DMS 273 (cell line): ENCODE measurements at regions not wholly inside any gene's neighbourhood (a gene's known extent, or its start where the extent isn't known, plus 50 kb on each side); places are given as distances from the start of the nearest gene placed in this dataset.

Experiments
- DNase-seq: peaks from one replicate; lab custom pipeline; 2025; ENCODE audit not compliant: unreplicated experiment; lab: John Stamatoyannopoulos, UW

DNA sequence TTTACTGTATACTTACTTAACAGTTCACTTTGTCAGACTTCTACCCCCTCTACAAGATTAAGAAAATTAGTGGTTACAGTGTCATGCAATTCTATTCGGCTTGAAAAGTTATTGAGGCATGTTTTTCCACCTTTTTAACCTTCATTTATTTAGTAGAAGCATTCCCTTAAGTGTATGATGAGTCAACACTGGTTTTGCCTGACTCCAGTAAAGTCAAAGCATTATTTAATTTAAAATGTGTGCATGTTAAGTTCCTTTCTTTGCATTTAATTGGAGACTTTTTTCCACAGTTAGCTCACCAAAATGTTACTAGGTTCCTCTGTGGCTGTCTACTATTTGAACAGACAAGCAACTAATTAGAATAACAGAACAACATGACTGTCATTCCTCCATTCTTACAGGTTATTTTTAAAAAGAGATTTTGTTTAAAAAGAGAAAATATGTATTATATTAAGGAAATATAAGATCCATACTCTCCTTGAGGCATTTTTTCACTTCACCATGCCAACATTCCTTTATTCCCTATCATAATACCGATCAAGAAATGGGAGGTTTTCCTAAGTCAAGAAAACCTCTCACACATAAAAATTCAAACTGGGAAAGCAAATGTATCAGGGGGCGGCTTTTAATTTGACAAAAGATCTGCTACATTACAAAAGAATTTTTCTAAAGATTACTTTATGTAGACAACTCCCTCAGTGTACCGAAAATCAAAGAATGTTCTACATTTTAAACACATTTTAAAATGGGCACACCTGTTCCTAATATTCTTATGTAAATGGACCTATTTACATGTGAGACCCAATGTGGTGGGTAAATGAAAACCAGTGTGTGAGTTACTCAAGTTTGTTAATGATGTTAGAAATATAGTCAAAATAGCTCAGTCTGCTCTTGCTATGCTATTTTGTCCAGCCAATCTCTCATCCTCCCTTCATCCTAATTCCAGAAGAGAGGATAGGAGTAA, 361.2 kb downstream of the UTRN start:
- no peak for DNase-seq

DNA sequence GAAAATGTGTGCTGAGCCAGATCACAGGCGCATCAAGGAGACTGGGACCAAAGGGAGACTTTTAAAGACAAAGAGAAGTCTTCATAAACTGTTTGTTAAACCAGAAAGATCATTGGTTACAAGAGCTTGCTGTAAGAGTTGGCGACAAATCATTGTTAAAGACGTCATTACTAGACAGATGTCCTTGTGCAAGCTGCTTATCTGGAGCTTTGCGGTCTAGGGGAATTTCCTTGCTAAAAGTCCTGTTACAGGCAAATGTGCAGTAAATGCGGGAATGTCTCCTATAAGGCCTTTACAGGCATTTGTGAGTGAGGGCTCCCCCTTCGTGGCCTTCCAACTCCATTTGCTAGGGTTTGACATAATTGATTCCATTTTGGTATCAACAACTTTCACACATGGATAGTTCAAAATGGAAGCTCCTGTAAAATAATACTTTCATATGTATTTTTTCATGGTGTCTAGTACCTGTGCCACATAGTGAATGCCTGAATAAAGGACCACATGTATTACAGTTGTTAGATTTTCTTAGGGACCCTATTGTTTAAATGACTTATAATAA, 362.4 kb downstream of the UTRN start:
- no peak for DNase-seq

DNA sequence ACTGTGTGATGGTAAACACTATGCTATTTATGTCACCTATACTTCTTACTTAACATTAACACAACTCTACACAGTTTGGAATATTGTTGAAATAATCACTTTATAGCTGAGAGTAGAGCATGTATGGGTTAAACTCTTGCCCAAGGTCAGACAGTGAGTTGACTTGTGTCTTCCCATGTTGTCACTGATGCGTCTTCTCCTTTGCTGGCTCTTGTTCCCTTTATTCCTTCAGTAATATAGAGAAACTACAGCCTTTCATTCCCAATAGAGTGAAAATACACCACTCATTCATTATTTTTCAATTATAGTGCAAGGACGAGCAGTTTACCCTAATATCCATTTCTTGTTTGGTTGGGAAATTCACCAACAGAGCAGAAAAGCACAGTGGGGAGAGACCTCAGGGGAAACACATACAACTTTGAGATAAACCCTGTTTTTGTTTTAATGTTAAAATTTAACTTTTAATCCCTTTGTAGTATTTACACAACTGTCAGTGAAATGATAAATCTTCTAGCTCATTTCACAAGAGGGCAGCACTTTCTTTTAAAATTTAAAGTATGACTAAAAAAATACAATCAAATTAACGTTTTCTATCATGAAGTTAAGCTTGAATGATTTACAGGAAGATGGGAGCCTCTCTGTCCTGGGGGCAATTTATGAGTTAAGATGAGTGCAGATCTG, 363.0 kb downstream of the UTRN start:
- no peak for DNase-seq

DNA sequence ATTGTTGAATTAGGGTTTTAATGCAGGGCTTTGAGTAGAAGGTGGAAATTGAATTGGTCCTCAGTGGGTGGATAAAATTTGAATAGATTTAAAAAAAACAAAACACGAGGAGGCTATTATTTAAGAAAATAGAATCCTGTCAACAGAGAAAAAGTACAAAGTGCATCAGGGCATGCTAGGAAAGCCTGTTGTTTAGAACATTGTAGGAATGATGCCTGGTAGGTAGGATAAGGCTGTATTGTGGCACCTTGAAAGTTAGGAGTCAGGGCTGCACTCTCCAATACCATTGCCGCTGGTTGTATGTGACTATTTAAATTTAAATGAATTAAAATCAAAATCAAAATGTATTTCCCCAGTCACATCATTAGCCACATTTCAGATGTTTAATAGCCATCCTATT, 363.9 kb downstream of the UTRN start:
- DNase-seq: no peak

DNA sequence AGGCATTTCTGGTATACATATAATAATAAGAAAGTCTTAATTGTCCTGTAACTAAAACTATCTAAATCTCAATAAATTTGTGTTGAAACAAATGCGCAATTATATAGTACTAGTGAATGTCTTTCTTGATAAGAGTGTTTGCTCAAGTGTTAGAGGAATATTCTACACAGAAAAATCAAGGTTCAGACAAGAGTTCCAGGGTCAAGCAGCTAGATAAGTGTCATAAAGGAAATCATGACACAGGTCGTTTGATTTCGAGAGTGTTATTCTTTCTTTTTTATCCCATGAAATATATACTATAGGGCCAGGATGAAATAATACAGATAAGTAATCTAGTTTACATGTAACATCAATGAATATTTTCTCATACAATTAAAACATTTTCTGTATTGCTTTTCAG, 366.1 kb downstream of the UTRN start:
- DNase-seq: no peak

DNA sequence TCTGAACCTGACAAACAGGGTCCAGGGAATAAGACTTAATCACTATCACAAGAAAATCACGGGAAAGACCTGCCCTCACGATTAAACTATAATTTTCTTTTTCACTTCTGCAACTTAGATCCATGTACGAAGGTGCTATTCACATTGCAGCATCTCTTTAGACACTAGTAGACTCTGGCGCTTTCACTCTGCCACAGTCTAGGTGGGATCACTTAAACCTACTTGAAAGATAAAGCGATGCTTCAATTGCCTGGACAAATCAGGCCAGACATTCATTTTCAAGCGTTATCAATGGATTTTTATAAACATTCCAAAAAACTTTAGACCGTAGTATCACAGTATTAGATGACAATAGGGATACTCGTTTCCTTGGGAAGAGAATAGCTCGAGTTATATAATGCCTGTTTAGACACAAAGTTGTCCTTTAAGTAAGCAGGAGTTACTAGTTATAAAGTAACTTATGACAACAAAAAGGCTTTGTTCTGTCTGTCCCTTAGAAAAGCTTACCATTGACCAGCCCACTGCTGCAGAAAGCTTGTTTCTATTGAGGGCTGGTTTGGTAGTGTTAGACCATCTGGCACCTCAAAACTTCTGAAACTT, 367.3 kb downstream of the UTRN start:
- no peak for DNase-seq

DNA sequence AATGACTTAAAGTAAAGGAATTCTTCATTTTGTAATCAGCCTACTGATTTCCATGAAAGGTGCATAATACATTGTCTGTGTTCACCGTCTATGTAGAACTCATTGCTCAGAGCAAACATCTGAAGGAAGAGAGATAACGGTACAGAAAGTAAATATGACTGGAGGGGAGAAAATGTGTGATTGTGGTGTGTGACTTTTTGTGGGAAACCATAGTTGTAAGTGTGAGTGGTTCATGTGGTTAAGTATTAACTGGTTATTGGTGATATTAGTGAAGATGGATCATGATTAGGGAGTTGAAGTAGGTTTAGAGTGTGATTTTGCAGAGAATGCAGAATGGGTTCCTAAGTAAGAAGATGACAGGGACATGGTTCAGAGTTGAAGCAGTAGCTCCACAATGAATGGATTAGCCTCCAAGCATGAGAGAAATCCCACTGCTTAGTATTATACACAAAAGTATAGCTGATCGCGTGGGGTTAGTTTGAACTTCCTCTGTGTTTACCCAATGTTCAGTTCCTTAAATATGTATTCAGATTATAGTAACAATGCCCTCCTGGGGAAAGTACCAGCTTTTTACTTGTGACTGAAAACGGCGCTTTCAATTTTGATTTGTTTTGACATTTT, 368.9 kb downstream of the UTRN start:
- no peak for DNase-seq

DNA sequence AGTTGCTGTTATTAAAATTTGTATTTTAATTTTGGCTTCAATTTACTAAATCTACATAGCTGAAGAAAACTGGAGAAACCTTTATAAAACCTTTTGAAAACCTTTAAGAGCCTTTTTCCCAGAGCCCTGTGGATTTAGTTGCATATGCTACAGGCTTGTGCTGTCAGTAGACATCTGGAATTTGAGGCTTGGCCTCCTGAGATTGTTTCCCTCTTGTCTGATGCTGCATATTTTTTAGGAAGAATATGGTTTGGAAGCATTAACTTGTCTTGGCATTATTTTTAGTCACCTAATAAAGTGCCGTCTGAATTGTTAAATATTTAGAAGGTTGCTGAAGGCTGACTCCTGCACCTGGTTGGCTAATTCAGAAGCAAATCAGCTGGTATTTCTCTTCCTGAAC, 369.4 kb downstream of the UTRN start:
- DNase-seq: no peak

DNA sequence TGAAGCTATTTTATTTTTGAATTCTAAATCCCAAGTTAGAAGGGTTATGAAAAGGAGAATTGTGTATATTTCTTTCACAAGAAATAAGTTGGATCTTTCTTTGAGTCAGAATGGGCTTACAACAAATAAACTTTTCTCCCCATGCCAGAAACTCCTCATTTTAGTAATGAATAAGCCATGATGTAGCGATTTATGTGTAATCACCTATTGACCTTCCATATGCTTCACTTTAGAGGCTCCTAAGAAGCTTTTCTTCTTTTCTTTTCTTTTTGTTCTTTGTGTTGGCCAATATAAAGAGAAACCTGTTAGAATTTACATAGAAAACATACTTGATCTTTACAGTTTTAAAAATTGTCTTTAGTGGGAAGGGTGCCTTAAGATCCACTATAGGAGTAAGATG, 370.2 kb downstream of the UTRN start:
- DNase-seq: no peak

DNA sequence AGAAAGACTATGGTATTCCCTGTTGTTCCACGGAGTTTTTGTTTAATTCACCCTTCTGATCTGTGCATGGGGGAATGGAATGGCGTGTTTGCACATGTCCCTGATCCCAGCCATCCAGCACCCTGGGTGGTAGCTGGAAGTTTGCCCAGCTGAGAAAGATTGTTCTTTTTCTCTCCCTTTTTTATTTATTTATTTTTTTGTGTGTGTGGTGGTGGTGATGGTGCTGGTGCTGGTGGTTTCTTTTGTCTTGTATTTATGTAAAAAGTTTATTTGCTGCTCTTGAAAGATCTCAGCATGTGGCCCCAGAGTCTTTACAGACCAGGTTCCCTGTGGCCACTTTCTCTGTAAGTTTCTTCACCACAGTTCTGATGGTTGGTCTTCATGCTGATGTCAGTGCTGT, 372.6 kb downstream of the UTRN start:
- DNase-seq: no peak

DNA sequence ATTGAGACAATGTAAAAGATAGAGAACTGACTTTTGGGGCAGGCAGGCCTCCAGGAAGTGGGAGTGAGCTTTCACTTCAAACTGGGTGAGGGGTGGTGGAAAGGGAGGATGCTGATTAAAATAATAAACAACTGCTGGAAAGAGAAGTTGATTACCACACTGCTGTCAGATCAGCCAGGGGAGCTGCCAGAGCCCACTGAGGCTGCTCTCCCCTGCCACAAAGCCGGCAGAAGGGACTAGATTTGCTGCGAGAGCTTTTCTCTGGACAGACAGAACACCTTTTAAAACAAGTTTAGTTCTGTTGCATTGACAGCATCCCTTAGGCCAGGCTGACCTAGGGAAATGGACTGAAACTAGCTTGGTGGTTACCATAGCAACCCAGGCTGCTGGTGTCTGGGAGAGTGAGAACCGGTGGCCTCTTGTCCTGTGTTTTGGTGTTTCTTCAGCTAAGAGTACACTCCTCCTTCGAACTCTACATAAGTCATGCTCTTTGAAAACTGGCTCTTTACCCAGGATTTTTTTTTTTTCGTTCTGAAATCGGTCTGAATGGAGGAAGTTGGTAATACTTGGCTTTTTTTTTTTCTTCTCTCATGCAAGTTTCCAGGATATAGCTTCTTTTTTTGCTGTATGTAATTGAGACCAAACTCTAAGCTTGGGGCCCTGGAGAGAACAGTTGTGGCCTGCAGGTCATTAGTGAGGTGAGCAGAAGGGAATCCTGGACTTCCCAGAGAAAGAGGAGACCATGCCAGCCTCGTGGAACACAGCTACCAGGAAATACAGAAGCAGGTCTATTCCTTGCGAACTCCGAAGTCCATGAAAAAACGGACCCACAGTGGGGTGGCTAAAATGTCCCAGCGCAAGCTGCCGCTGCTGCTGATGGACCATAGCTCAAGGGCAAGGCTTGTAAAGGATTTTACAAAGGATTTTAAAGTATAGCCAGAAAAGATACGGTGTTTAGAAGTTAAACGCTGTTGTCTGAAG, 374.4 kb downstream of the UTRN start:
- DNase-seq: peak; percentile 13

DNA sequence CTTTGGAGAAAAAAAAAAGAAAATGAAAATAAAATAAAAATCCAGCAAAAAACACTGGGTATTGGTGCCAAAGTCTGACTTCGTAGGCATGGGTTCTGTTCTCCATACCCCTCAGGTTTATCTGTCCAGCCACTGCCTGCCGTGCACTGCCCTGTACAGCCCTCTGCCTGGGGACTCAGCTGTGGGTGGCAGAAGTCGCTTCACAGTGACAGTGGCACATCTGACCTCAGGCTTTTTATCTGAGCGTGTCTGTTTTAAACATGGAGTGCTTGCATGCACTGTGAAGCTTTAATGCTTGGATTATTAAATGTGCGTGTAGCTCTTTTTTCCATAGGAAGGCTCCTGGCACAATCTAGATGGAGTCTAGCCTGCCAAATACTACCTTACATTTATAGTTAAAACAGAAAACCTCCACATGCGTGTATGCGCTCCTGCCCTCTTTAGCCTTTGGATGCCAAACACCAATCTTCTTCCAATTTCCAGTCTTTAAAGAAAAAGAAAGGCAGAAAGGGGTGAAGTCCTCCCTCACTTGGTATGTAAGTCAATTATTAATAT, 375.5 kb downstream of the UTRN start:
- DNase-seq: no peak

DNA sequence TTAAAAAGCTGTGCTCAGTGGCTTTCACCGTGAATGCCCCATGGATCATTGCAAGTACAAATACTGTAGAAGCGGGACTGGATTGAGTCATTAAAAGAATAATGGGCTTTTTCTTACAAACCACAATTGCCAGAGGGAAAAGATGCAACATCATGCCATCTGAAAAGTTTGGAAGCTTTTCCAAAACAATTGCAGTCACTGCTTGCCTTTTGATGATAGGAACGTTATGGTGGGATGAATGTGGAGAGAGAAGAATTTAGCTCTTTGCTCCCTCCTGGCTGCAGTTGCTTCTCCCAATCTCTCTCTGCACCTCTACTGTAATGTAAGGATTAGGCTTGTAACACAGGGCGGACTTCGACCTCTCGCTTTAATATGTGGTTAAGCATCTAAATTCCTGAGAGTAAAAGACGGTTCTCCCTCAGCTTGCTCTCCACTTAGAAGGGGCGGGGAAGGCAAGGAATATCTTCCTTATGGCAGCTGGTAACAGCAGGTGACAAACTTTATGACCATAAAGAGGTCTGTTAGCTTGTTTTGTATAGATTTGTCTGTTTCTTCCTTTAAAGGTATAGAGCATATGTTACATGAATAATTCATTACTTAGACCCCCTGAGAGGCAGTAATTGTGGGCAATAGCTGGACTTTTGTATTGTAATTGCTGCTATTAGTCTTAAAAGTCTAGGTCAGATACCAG, 376.1 kb downstream of the UTRN start:
- DNase-seq: peak; percentile 32

DNA sequence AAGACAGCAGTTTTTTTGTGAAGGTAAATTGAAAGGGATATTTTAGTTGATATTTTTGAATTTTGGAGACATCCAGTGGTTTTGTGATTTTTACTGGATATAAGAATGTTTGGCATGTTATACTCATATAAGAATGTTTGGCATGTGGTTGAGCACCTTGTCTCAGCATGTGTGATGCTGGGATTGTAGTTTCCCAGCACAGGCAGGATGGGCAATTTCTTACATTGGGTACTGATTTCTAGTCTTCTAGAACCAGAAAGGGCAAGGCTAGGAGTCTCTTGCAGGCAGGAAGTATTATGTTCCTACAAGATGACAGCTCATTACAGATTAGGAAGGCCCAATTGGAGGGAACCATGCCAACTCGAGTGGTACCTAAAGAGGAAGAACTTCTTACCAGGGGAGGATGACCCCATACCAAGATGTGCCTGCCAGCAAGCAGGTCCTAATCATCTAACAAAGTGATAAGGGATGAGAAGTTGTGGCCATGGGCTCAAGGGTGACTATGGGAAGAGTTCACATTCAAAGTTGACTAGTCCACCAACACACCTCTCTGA, 377.8 kb downstream of the UTRN start:
- no peak for DNase-seq

DNA sequence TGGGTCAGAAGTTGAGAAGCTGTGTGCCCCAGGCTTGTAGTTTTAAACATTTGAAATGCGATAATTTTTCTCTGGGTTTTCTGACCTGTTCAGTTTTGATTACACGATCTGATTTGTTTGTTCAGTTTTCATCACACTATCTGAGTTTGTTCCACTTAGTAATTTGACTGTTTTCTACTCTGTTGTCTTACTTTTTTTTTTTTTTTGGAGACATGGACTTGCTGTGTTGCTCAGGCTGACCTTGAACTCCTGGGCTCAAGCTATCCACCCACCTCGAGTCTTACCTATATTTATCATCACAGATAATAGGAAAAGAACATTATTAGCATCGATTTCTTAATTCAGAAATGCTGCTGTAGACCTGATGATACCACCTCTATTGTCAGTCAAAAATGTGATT, 379.1 kb downstream of the UTRN start:
- no peak for DNase-seq

DNA sequence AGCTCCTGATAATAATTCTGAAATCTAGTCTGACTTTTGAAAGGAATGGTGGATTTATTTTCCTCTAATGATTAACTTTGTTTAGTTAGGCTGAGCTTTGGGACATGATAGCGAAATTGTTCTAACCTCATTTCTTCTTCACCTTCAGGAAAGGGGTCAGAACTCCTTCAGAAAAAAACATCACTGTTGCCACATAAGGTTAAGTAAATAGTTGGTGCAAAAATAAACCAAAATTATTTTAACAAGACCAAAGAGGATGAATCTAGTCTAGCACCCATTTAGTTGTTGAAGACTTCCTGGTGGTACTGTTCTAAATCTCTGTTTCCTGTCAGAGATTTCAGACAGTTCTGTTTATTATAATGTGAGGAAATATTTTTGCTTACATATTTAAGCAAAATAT, 379.8 kb downstream of the UTRN start:
- no peak for DNase-seq

DNA sequence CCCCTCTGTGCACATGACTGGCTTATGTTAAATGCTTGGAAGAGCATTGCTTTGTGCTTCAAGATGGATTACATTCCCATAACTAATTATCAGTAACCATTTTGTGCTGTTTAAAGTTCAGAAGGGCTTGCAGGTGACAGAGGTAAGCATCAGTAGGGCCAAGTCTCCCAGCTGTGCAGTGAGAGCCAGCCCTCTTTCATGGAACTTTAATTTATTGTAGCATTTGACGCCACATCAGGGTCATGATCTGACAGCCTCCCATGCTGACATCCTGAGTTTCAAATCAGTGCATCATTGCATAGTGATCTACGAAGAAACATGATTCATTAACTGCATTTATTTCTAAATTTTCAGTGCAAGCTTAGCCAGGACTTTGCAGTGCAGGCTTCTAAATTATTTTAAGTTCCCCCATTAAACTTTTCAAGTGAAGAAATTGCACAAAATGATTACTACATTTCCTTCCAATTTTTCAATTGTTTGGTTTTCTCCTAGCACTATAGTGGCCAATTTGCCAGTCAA, 380.9 kb downstream of the UTRN start:
- DNase-seq: no peak

DNA sequence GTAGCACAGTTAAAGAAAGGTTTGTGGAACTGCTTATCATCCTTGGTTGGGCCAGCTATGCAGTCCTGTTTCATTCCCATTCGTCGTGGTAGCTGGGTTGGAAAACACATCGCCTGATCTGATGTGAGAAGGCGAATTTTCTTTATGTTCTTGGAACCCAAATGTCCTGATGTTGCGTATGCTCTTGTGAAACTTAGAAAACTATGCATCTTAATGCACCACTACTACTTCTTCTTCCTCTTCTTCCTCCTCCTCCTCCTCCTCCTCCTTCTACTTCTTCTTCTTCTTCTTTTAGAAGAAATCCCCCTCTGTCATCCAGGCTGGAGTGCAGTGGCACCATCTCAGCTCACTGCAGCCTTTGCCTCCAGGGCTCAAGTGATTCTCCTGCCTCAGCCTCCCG, 381.6 kb downstream of the UTRN start:
- DNase-seq: no peak
